Lower leg skin (tissue), 3 donors: ENCODE measurements at regions not wholly inside any gene's neighbourhood (a gene's known extent, or its start where the extent isn't known, plus 50 kb on each side); places are given as distances from the start of the nearest gene placed in this dataset.
"Not testable (repeated sequence)": the region's sequence is repeated elsewhere in the genome, so short reads cannot be mapped to it uniquely, and the experiment has no call there.

Source experiments
- CTCF ChIP-seq, 3 donors: fragments of 450-650 bp; IDR thresholded peaks; one replicate each; pipeline ENCODE4 v1.5.1; 2016; ENCODE audit warnings: antibody characterized with exemption in 3 of 3, mild to moderate bottlenecking in 3 of 3, moderate library complexity in 2 of 3
- POLR2A ChIP-seq, 2 donors: fragments of 450-650 bp; IDR thresholded peaks; one replicate each; pipeline ENCODE4 v1.6.1; 2016 to 2017; ENCODE audit warnings: antibody characterized with exemption in 2 of 2, mild to moderate bottlenecking in 1 of 2, moderate library complexity in 1 of 2

DNA sequence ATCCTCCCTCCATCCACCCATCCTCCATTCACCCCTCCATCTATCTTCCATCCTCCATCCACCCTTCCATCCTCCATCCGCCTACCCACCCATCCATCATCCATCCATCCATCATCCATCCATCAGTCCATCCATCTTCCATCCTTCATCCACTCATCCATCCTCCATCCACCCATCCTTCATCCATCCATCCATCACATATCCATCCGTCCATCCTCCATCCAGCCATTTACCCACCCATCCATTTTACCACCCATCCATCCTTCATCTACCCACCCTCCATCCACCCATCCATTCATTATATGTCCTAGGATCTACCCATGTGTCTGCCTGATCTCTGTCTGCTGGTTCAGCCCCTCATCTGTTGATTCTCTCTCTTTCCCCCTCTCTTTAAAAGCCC lies 58.9 kb downstream of the TMEM121 start:
- not testable (repeated sequence) for TF ChIP-seq CTCF, POLR2A (IDR thresholded peaks at IDR 0.05)
